ENCODE measurements at regions not wholly inside any gene's neighbourhood (a gene's known extent, or its start where the extent isn't known, plus 50 kb on each side); places are given as distances from the start of the nearest gene placed in this dataset.

DNA sequence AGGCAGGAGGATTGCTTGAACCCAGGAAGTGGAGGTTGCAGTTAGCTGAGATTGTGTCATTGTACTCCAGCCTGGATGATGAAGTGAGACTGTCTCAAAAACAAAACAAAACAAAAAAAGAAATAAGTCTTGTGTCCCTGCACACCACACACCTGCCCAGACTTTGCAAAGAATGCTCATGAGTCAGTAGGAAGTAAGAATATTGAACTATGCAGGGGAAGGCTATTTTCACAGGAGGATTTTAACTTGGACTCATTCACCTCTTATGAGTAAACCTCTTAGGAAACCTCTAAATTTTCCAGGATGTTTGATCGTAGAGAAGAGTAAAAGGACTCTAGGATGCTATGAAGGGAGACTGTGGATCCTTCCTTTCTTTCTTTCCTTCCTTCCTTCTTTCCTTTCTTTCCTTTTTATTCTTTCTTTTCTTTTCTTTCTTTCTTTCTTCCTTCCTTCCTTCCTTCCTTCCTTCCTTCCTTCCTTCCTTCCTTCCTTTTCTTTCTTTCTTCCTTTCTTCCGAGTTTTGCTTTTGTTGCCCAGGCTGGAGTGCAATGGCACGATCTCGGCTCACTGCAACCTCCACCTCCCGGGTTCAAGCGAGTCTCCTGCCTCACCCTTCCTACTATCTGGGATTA is 96.7 kb upstream of the CLINT1 start:
- 79% methylated on average over 6 of the region's 6 CpGs for WGBS (ENCODE audit: low lambda C conversion rate, missing lambda C conversion rate)
- Histone ChIP-seq H2AFZ (no peak overlapping the region), H3K4me2 (no peak overlapping the region), H3K9me2 (replicated peaks; ENCODE audit: insufficient read depth) (no peaks in the 10 kb centered on the region), H3K27ac (peak overlapping the region; percentile 63), H4K20me1 (ENCODE audit: insufficient read depth, poor library complexity, severe bottlenecking) (no peaks in the 10 kb centered on the region), H3K9me3 (ENCODE audit: low read depth) (no peaks in the 10 kb centered on the region), H3K4me3 (no peak overlapping the region), H3K79me2 (no peaks in the 10 kb centered on the region), H3K27me3 (no peaks in the 10 kb centered on the region), H3K4me1 (ENCODE audit: insufficient read depth) (no peaks in the 10 kb centered on the region), H3K36me3 (replicated peaks; ENCODE audit: insufficient read depth, low read depth) (no peaks in the 10 kb centered on the region)
- TF ChIP-seq EZH2 (IDR thresholded peaks at IDR 0.05; ENCODE audit: borderline replicate concordance) (no peak), EZH2phosphoT487 (IDR thresholded peaks at IDR 0.05; ENCODE audit: low read depth, severe bottlenecking, unreplicated experiment) (no peak)
- TF ChIP-seq, protein P1, sequence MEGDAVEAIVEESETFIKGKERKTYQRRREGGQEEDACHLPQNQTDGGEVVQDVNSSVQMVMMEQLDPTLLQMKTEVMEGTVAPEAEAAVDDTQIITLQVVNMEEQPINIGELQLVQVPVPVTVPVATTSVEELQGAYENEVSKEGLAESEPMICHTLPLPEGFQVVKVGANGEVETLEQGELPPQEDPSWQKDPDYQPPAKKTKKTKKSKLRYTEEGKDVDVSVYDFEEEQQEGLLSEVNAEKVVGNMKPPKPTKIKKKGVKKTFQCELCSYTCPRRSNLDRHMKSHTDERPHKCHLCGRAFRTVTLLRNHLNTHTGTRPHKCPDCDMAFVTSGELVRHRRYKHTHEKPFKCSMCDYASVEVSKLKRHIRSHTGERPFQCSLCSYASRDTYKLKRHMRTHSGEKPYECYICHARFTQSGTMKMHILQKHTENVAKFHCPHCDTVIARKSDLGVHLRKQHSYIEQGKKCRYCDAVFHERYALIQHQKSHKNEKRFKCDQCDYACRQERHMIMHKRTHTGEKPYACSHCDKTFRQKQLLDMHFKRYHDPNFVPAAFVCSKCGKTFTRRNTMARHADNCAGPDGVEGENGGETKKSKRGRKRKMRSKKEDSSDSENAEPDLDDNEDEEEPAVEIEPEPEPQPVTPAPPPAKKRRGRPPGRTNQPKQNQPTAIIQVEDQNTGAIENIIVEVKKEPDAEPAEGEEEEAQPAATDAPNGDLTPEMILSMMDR (IDR thresholded peaks at IDR 0.05; ENCODE audit: poor library complexity): no peak
- no peak for DNase-seq (ENCODE audit: low spot score)

DNA sequence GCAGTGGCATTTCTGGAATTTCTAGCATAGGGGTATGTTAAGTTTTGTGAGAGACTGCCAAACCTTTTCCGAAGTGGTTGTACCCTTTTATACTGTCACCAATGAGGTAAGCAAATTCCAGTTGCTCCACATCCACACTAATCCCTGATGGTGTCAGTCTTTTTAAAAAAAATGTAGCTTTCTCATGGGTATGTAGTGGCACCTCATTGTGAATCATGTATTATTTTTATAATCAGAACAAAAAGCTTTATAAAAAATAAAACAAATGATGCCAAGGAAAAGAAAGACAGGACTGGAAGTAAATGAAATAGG is 93.4 kb upstream of the CLINT1 start:
- no peak for DNase-seq (ENCODE audit: low spot score)
- Histone ChIP-seq H3K9me3 (ENCODE audit: low read depth) (no peaks in the 10 kb centered on the region), H2AFZ (no peak overlapping the region), H3K27ac (no peak overlapping the region), H4K20me1 (ENCODE audit: insufficient read depth, poor library complexity, severe bottlenecking) (no peaks in the 10 kb centered on the region), H3K4me1 (ENCODE audit: insufficient read depth) (peaks cover 8% of the 10 kb centered on the region), H3K4me3 (no peak overlapping the region), H3K79me2 (no peaks in the 10 kb centered on the region), H3K4me2 (no peak overlapping the region), H3K9me2 (replicated peaks; ENCODE audit: insufficient read depth) (no peaks in the 10 kb centered on the region), H3K36me3 (replicated peaks; ENCODE audit: insufficient read depth, low read depth) (no peaks in the 10 kb centered on the region), H3K27me3 (no peaks in the 10 kb centered on the region)
- TF ChIP-seq EZH2 (IDR thresholded peaks at IDR 0.05; ENCODE audit: borderline replicate concordance) (no peak), EZH2phosphoT487 (IDR thresholded peaks at IDR 0.05; ENCODE audit: low read depth, severe bottlenecking, unreplicated experiment) (no peak)
- TF ChIP-seq, protein P1 (IDR thresholded peaks at IDR 0.05; ENCODE audit: poor library complexity): no peak
- 95% methylated on average over 1 of the region's 1 CpG for WGBS (ENCODE audit: low lambda C conversion rate, missing lambda C conversion rate)

DNA sequence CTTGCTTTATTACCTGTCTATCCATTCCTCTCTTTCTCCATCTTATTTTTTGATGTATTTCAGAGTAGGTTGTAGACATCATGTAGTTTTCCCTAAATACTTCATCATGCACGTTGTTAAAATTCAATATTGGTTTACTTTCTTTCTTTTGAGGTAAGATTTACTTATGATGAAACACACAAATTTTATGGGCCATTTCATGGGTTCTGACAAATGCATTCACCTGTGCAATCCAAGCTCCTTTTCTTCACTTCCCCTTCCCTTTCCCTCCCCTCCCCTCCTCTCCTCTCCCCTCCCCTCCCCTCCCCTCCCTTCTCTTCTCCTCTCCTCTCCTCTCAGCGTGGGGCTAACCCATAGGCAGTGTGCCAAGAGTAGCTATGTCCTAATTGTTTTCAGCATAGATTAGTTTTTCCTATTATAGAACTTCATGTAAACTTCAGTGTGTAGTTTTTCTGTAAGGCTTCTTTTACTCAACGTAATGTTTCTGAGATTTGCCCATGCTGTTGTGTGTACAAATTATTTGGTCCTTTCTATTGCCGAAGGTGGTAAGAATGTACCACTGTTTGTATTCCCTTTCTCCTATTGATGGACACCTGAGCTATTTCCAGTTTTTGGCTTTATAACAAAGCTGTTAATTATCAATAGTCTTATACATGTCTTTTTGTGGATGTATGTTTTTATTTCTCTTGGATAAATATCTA is 92.9 kb upstream of the CLINT1 start:
- Histone ChIP-seq H3K27me3 (no peaks in the 10 kb centered on the region), H2AFZ (no peak overlapping the region), H3K4me3 (no peak overlapping the region), H3K79me2 (no peaks in the 10 kb centered on the region), H3K4me1 (ENCODE audit: insufficient read depth) (peaks cover 8% of the 10 kb centered on the region), H3K4me2 (no peak overlapping the region), H3K27ac (no peak overlapping the region), H4K20me1 (ENCODE audit: insufficient read depth, poor library complexity, severe bottlenecking) (no peaks in the 10 kb centered on the region), H3K36me3 (replicated peaks; ENCODE audit: insufficient read depth, low read depth) (no peaks in the 10 kb centered on the region), H3K9me3 (ENCODE audit: low read depth) (no peaks in the 10 kb centered on the region), H3K9me2 (replicated peaks; ENCODE audit: insufficient read depth) (no peaks in the 10 kb centered on the region)
- no peak for TF ChIP-seq EZH2phosphoT487 (IDR thresholded peaks at IDR 0.05; ENCODE audit: low read depth, severe bottlenecking, unreplicated experiment)
- no peak for TF ChIP-seq EZH2 (IDR thresholded peaks at IDR 0.05; ENCODE audit: borderline replicate concordance)
- TF ChIP-seq, protein P1 (IDR thresholded peaks at IDR 0.05; ENCODE audit: poor library complexity): no peak
- DNase-seq (ENCODE audit: low spot score): no peak
- WGBS (ENCODE audit: low lambda C conversion rate, missing lambda C conversion rate): 73% methylated on average over 4 of the region's 4 CpGs
